ENCODE measurements at regions not wholly inside any gene's neighbourhood (a gene's known extent, or its start where the extent isn't known, plus 50 kb on each side); places are given as distances from the start of the nearest gene placed in this dataset.

DNA sequence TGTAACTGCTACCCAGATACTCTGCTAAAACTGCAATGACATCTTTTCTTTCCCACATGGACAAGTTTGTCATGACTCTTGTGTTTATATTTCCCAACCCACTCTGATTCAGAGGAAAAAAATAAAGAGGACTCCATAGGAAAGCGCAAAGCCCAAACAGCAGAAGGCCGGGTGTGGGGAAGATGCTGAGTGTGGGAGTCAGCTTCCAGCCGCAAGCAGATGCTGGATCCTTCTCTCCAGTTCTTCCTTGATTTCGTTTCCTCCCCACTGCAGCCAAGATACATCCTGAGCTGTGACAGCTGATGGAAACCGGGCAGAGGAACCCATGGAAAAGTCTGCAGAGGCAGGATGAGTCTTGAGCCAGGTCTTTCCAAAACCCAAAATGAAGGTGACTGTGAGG lies 498.2 kb downstream of the PLPP3 start:
- Histone ChIP-seq H3K4me1 (no peaks in the 10 kb centered on the region), H3K9me3 (no peaks in the 10 kb centered on the region), H3K27ac (no peak overlapping the region), H3K36me3 (ENCODE audit: low read depth, missing control alignments) (no peaks in the 10 kb centered on the region), H3K4me3 (no peak overlapping the region), H3K27me3 (no peaks in the 10 kb centered on the region)
- TF ChIP-seq, protein P1, sequence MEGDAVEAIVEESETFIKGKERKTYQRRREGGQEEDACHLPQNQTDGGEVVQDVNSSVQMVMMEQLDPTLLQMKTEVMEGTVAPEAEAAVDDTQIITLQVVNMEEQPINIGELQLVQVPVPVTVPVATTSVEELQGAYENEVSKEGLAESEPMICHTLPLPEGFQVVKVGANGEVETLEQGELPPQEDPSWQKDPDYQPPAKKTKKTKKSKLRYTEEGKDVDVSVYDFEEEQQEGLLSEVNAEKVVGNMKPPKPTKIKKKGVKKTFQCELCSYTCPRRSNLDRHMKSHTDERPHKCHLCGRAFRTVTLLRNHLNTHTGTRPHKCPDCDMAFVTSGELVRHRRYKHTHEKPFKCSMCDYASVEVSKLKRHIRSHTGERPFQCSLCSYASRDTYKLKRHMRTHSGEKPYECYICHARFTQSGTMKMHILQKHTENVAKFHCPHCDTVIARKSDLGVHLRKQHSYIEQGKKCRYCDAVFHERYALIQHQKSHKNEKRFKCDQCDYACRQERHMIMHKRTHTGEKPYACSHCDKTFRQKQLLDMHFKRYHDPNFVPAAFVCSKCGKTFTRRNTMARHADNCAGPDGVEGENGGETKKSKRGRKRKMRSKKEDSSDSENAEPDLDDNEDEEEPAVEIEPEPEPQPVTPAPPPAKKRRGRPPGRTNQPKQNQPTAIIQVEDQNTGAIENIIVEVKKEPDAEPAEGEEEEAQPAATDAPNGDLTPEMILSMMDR (IDR thresholded peaks at IDR 0.05) = no peak
- TF ChIP-seq POLR2A (IDR thresholded peaks at IDR 0.05) = no peak
- WGBS, 2 donors = 39 to 42% methylated on average over 5 of the region's 5 CpGs
- no peak for DNase-seq
- intact Hi-C loops (cut with DNase I; ENCODE audit: low total_unique reads) = no loop called here

DNA sequence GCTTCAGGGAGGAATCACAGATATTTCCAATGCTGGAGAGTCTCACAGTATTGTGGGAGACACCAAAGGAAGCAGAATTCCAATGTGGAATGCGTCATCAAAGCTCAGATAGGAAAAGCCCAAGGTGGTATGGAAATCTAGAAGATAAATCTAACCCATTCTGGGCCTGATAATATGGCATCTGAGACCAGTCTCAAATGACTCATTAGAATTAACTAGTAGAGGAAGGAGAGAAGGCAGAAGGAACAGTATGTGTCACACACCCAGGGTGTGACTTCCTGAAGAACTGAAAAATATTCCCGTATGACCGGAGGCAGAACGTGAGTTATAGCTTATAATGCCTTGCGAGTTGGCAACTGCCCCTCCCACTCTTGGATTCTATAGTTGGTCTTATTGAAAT lies 499.2 kb downstream of the PLPP3 start:
- H3K4me1 ChIP-seq = no peaks in the 10 kb centered on the region
- DNase-seq = no peak
- 84 to 86% methylated on average over 5 of the region's 5 CpGs for WGBS, 2 donors
- no peaks in the 10 kb centered on the region for H3K36me3 ChIP-seq (ENCODE audit: low read depth, missing control alignments)
- H3K4me3 ChIP-seq = no peak overlapping the region
- intact Hi-C loops (cut with DNase I; ENCODE audit: low total_unique reads) = no loop called here
- TF ChIP-seq POLR2A (IDR thresholded peaks at IDR 0.05) = no peak
- TF ChIP-seq, protein P1 (IDR thresholded peaks at IDR 0.05) = no peak
- no peaks in the 10 kb centered on the region for H3K27me3 ChIP-seq
- H3K9me3 ChIP-seq = no peaks in the 10 kb centered on the region
- H3K27ac ChIP-seq = no peak overlapping the region

DNA sequence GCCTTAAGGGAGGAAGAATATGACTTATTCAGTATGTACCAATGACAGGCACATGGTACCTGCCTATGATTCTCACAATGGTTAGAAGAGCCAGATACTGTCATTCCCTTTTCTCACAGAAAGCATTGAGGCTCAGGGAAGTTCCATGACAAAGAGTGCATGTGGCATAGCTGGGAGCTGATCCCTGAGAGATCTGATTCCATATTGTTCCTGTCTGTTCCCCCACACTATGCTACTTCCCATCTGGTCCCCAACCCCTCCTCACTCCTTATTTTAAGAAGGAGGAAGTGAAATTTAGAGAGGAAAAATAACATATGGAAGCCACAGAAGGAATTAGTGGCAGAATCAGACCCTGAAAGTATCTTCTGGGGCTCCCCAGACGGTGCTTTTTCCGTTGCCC lies 500.0 kb downstream of the PLPP3 start:
- TF ChIP-seq, protein P1 (IDR thresholded peaks at IDR 0.05) = no peak
- no peak for TF ChIP-seq POLR2A (IDR thresholded peaks at IDR 0.05)
- no peak for DNase-seq
- intact Hi-C loops (cut with DNase I; ENCODE audit: low total_unique reads) = no loop called here
- Histone ChIP-seq H3K4me3 (no peak overlapping the region), H3K27ac (no peak overlapping the region), H3K27me3 (no peaks in the 10 kb centered on the region), H3K36me3 (ENCODE audit: low read depth, missing control alignments) (no peaks in the 10 kb centered on the region), H3K9me3 (no peaks in the 10 kb centered on the region), H3K4me1 (peaks cover under 1% of the 10 kb centered on the region)
- WGBS, 2 donors = 76 to 87% methylated on average over 2 of the region's 2 CpGs

DNA sequence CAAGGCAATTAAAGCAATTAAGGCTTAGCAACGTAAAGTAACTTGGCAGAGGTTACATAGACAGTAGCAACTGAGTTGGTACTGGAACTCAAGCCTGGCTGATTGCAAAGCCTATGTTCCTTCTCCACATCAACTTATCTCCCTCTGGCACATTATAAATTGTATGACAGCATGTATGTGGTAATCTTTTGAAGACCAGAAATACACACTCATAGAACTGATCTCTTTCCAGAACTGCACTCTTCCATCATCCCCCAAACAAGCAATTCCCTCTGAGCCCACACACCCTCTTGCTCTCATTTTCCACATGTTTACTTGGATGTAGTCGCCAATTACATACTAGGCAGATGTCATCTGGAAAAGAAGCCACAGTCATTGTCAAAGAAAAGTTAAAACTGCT lies 502.2 kb downstream of the PLPP3 start:
- TF ChIP-seq, protein P1 (IDR thresholded peaks at IDR 0.05) = no peak
- TF ChIP-seq POLR2A (IDR thresholded peaks at IDR 0.05) = no peak
- Histone ChIP-seq H3K4me1 (peaks cover 9% of the 10 kb centered on the region), H3K27me3 (no peaks in the 10 kb centered on the region), H3K36me3 (ENCODE audit: low read depth, missing control alignments) (no peaks in the 10 kb centered on the region), H3K9me3 (no peaks in the 10 kb centered on the region), H3K4me3 (no peak overlapping the region), H3K27ac (no peak overlapping the region)
- WGBS, 2 donors = 64 to 84% methylated on average over 2 of the region's 2 CpGs
- no peak for DNase-seq
- intact Hi-C loops (cut with DNase I; ENCODE audit: low total_unique reads) = no loop called here

DNA sequence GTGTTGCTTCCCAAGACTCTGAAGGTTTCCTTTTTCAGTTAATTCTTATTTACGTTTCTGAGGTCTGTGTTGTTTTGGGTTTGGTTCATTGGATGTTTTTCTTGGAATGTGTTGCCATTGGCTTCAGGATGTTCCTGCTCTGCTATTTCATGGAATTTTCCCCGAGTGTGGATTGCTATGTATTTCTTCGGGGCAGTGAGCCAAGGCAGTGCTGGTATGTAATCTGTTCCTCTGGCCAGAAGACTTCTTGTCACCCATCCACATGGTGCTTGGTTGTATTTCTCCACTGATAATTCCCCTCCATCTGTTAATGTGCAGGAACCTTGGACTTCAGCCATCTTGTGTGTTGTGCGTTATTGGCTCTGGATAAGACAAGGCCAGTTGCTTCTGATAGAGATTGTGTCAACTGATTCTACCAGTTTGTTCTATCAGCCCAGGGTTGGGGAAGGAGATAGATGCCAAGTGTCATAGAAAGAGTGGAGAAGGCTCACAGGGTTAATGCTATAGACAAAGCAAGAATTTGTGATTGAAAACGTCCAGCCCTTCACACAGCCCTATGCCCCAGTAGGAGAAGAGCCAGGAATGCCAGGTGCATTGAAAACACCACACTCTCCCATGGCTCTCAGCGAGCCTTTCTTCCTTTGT lies 505.2 kb downstream of the PLPP3 start:
- intact Hi-C loops (cut with DNase I; ENCODE audit: low total_unique reads) = no loop called here
- Histone ChIP-seq H3K4me3 (no peak overlapping the region), H3K36me3 (ENCODE audit: low read depth, missing control alignments) (no peaks in the 10 kb centered on the region), H3K4me1 (peaks cover 9% of the 10 kb centered on the region), H3K9me3 (no peaks in the 10 kb centered on the region), H3K27me3 (no peaks in the 10 kb centered on the region), H3K27ac (peak overlapping the region in 1 of 2 donors; percentile 74)
- TF ChIP-seq POLR2A (IDR thresholded peaks at IDR 0.05) = no peak
- TF ChIP-seq, protein P1 (IDR thresholded peaks at IDR 0.05) = no peak
- WGBS, 2 donors = 28 to 35% methylated on average over 6 of the region's 6 CpGs
- peak; percentile 87 for DNase-seq

Measured in testis (tissue), 2 donors.